IMR-90 (cell line): ENCODE measurements at regions not wholly inside any gene's neighbourhood (a gene's known extent, or its start where the extent isn't known, plus 50 kb on each side); places are given as distances from the start of the nearest gene placed in this dataset.

Source experiments
- ATAC-seq: fragments of 200-7000 bp; cut with Tn5 transposase; 2 replicates; pipeline ENCODE4 v1.9.1; 2020; ENCODE audit warnings: low read depth, mild to moderate bottlenecking, moderate library complexity
- BruUV-seq: library from RNA; stranded (reverse); fragments of 400-500 nt; replicated peaks from 2 replicates; lab custom pipeline; 2021; lab: Mats Ljungman, UMichigan
- CTCF ChIA-PET: fragments of 300-600 bp; formaldehyde crosslinking; extraction: SDS; loops from one replicate; lab custom pipeline; 2021; ENCODE audit warnings: antibody characterized with exemption; lab: Yijun Ruan, JAX
- POLR2A ChIA-PET: fragments of 300-600 bp; sonication (Branson Sonifier 250); formaldehyde crosslinking; loops from one replicate; lab custom pipeline; 2022; ENCODE audit warnings: antibody characterized with exemption; ENCODE audit not compliant: unreplicated experiment; lab: Charles Lee
- DNase-seq: peaks from one replicate; pipeline ENCODE4 v3.0.0; 2013
- H2AFZ ChIP-seq: replicated peaks from 2 replicates; pipeline ENCODE3; 2013; ENCODE audit warnings: low read length, mild to moderate bottlenecking; ENCODE audit not compliant: poor library complexity
- H2AK5ac ChIP-seq: 2 replicates; pipeline ENCODE4 v1.6.1; 2013; ENCODE audit warnings: low read depth, low read length, inconsistent platforms
- H2AK9ac ChIP-seq: replicated peaks from 2 replicates; pipeline ENCODE3; 2013; ENCODE audit warnings: mild to moderate bottlenecking, low read depth, low read length, moderate library complexity; ENCODE audit not compliant: poor library complexity
- H2BK120ac ChIP-seq: 2 replicates; pipeline ENCODE4 v1.6.1; 2013; ENCODE audit warnings: low read depth, low read length, inconsistent platforms
- H2BK15ac ChIP-seq: 3 replicates; pipeline ENCODE4 v1.6.1; 2013; ENCODE audit warnings: low read depth, low read length, inconsistent platforms
- H2BK20ac ChIP-seq: 2 replicates; pipeline ENCODE4 v1.6.1; 2013; ENCODE audit warnings: low read depth, mild to moderate bottlenecking, inconsistent platforms, low read length, moderate library complexity
- H2BK5ac ChIP-seq: 2 replicates; pipeline ENCODE4 v1.6.1; 2013; ENCODE audit warnings: mild to moderate bottlenecking, low read depth, low read length, inconsistent platforms; ENCODE audit not compliant: poor library complexity, severe bottlenecking
- H3K14ac ChIP-seq: replicated peaks from 2 replicates; pipeline ENCODE4 v1.6.1; 2013; ENCODE audit warnings: low read depth, low read length, inconsistent platforms
- H3K18ac ChIP-seq: 2 replicates; pipeline ENCODE4 v1.6.1; 2013; ENCODE audit warnings: low read depth, low read length, control low read depth
- H3K23ac ChIP-seq: 2 replicates; pipeline ENCODE4 v1.6.1; 2013; ENCODE audit warnings: low read depth, low read length, inconsistent platforms
- H3K27ac ChIP-seq: 2 replicates; pipeline ENCODE4 v1.5.1; 2013; ENCODE audit warnings: mild to moderate bottlenecking, control low read depth, low read length; ENCODE audit not compliant: insufficient read depth
- H3K27me3 ChIP-seq: 2 replicates; pipeline ENCODE4 v1.6.1; 2013; ENCODE audit warnings: low read length; ENCODE audit not compliant: control insufficient read depth, insufficient read depth
- H3K36me3 ChIP-seq: 2 replicates; pipeline ENCODE4 v1.6.1; 2013; ENCODE audit warnings: low read length, mixed read lengths; ENCODE audit not compliant: control insufficient read depth, insufficient read depth
- H3K4ac ChIP-seq: 2 replicates; pipeline ENCODE4 v1.6.1; 2013; ENCODE audit warnings: low read depth, low read length, inconsistent platforms
- H3K4me1 ChIP-seq: 2 replicates; pipeline ENCODE4 v1.6.1; 2013; ENCODE audit warnings: low read length, mixed read lengths; ENCODE audit not compliant: control insufficient read depth, insufficient read depth
- H3K4me2 ChIP-seq: 2 replicates; pipeline ENCODE4 v1.6.1; 2013; ENCODE audit warnings: low read depth, mild to moderate bottlenecking, control low read depth, low read length, moderate library complexity
- H3K4me3 ChIP-seq: 2 replicates; pipeline ENCODE4 v1.5.1; 2013; ENCODE audit warnings: low read depth, mild to moderate bottlenecking, control low read depth, low read length, moderate library complexity; ENCODE audit not compliant: insufficient read depth
- H3K56ac ChIP-seq: 2 replicates; pipeline ENCODE4 v1.6.1; 2013; ENCODE audit warnings: low read length, inconsistent platforms; ENCODE audit not compliant: insufficient read depth; ENCODE audit errors: extremely low read depth
- H3K79me1 ChIP-seq, 2 experiments: 2 replicates each; pipeline ENCODE4 v1.6.1; 2013; ENCODE audit warnings: low read length in 2 of 2, inconsistent platforms in 1 of 2, low read depth in 1 of 2
- H3K9ac ChIP-seq: 2 replicates; pipeline ENCODE4 v1.6.1; 2013; ENCODE audit warnings: low read depth, low read length, control low read depth
- H3K9me1 ChIP-seq: 2 replicates; pipeline ENCODE4 v1.6.1; 2013; ENCODE audit warnings: low read length, inconsistent platforms; ENCODE audit not compliant: insufficient read depth
- H3K9me3 ChIP-seq: 2 replicates; pipeline ENCODE4 v1.6.1; 2013; ENCODE audit warnings: low read length; ENCODE audit not compliant: control insufficient read depth, insufficient read depth
- H4K20me1 ChIP-seq: 2 replicates; pipeline ENCODE4 v1.6.1; 2013; ENCODE audit warnings: low read length, inconsistent platforms; ENCODE audit not compliant: insufficient read depth
- H4K5ac ChIP-seq: 2 replicates; pipeline ENCODE4 v1.6.1; 2013; ENCODE audit warnings: mild to moderate bottlenecking, low read depth, low read length, control low read depth
- H4K8ac ChIP-seq, 2 experiments: 2 replicates each; pipeline ENCODE4 v1.6.1; 2013; ENCODE audit warnings: low read depth in 2 of 2, low read length in 2 of 2, control low read depth in 1 of 2, inconsistent platforms in 1 of 2
- H4K91ac ChIP-seq: 2 replicates; pipeline ENCODE4 v1.6.1; 2013; ENCODE audit warnings: low read depth, low read length, inconsistent platforms; ENCODE audit not compliant: insufficient read depth
- CEBPB ChIP-seq: IDR thresholded peaks from 2 replicates; pipeline ENCODE4 v1.6.1; 2012; ENCODE audit warnings: low read depth, low read length, improper control_type of control experiment
- CHD1 ChIP-seq: IDR thresholded peaks from 2 replicates; pipeline ENCODE4 v1.6.1; 2012; ENCODE audit warnings: low read depth, low read length, improper control_type of control experiment
- FOS ChIP-seq: fragments of 150-350 bp; IDR thresholded peaks from 2 replicates; pipeline ENCODE4 v1.6.1; 2016; ENCODE audit warnings: low read depth, low read length
- MAFK ChIP-seq: IDR thresholded peaks from 2 replicates; pipeline ENCODE4 v1.6.1; 2012; ENCODE audit warnings: low read depth, low read length, improper control_type of control experiment
- MAZ ChIP-seq: IDR thresholded peaks from 2 replicates; pipeline ENCODE4 v1.6.1; 2012; ENCODE audit warnings: low read depth, mild to moderate bottlenecking, low read length, improper control_type of control experiment, moderate library complexity, borderline replicate concordance
- NFE2L2 ChIP-seq: fragments of 150-350 bp; IDR thresholded peaks from 2 replicates; pipeline ENCODE4 v1.6.1; 2016; ENCODE audit warnings: low read depth, mild to moderate bottlenecking, low read length
- POLR2A ChIP-seq: IDR thresholded peaks from 2 replicates; pipeline ENCODE4 v1.6.1; 2012; ENCODE audit warnings: mild to moderate bottlenecking, low read depth, low read length
- RAD21 ChIP-seq: IDR thresholded peaks from 2 replicates; pipeline ENCODE4 v1.6.1; 2012; ENCODE audit warnings: low read length, improper control_type of control experiment
- RCOR1 ChIP-seq: IDR thresholded peaks from 2 replicates; pipeline ENCODE4 v1.6.1; 2012; ENCODE audit warnings: mild to moderate bottlenecking, low read length, improper control_type of control experiment; ENCODE audit not compliant: insufficient replicate concordance
- RFX5 ChIP-seq: IDR thresholded peaks from 2 replicates; pipeline ENCODE4 v1.8.0; 2012; ENCODE audit warnings: low read depth, mild to moderate bottlenecking, low read length, moderate library complexity
- SMC3 ChIP-seq: fragments of 150-350 bp; IDR thresholded peaks from 2 replicates; pipeline ENCODE4 v1.6.1; 2016; ENCODE audit warnings: low read depth, mild to moderate bottlenecking, antibody characterized with exemption, low read length, moderate library complexity
- USF2 ChIP-seq: fragments of 150-350 bp; IDR thresholded peaks from 2 replicates; pipeline ENCODE4 v1.6.1; 2017; ENCODE audit warnings: mild to moderate bottlenecking, antibody characterized with exemption, low read length, low read depth
- WGBS, 2 experiments: methylation state at CpG; one replicate each; pipeline versions ENCODE4 v1.1.5 to v1.1.7; 2013; ENCODE audit warnings: missing lambda C conversion rate in 2 of 2; ENCODE audit not compliant: insufficient read length in 1 of 2; ENCODE audit errors: extremely low coverage in 2 of 2; 5-methylcytosine and 5-hydroxymethylcytosine counted together
- dilution Hi-C: fragments of 300-500 bp; cut with HindIII; formaldehyde crosslinking; loops from one replicate; pipeline ENCODE4 v1.14.3; 2018; ENCODE audit warnings: low sequenced_read_pairs; ENCODE audit not compliant: unreplicated experiment
- in situ Hi-C: fragments of 300-500 bp; cut with MboI; formaldehyde crosslinking; loops from 3 replicates; pipeline ENCODE4 v1.14.3; 2019; ENCODE audit warnings: low sequenced_read_pairs, inconsistent platforms, mixed read lengths
- intact Hi-C: fragments of 100-400 bp; cut with micrococcal nuclease; formaldehyde crosslinking; loops from 2 replicates; pipeline ENCODE4 v1.10.0; 2022
- TF ChIP-seq, protein P1 (sequence below): fragments of 150-350 bp; IDR thresholded peaks from 2 replicates; pipeline ENCODE4 v1.6.1; 2016; ENCODE audit warnings: low read depth, mild to moderate bottlenecking, low read length, moderate library complexity, borderline replicate concordance
- TF ChIP-seq, protein P2 (sequence below): conservative IDR thresholded peaks from 2 replicates; pipeline ENCODE4 v1.5.1; 2012; ENCODE audit warnings: mild to moderate bottlenecking, low read depth, low read length, improper control_type of control experiment

DNA sequence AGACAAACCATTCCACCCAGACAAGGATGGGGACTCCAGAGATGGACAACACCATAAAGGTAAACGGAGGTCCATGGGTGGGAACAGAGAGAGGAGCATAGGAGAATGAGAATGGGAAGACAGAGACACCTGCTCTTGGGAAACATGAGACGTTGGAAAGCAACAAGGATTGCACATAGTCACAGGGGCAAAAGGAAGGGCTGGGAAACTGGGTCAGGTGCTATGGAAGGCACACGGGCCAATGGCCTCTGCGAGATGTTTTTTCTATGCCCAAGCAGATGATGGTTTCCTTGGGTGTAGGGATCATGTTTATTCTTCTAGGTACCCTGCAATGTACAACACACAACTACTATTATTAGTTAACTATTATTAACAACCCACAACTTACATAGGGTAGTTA lies 143.6 kb upstream of the AGAP1 start:
- WGBS, 2 experiments = 67% methylated on average over 1 of the region's 4 CpGs; no CpG with 5 or more reads in 1 of the 2 experiments
- dilution Hi-C loops = no loop called here
- peaks cover 32% of the 10 kb centered on the region for H3K27me3 ChIP-seq

More for the DNA sequence above, 143.6 kb upstream of the AGAP1 start:
- no peak overlapping the region for H3K4ac ChIP-seq
- BruUV-seq = no TSS peak
- DNase-seq = no peak
- H2AK5ac ChIP-seq = no peak overlapping the region
- no peak overlapping the region for H4K91ac ChIP-seq
- H3K9ac ChIP-seq = no peak overlapping the region
- H2BK20ac ChIP-seq = no peak overlapping the region
- ChIA-PET POLR2A (no interaction called here), CTCF (no interaction called here)
- H3K18ac ChIP-seq = no peak overlapping the region
- H2BK15ac ChIP-seq = no peak overlapping the region
- no peak overlapping the region for H2BK120ac ChIP-seq
- H3K56ac ChIP-seq = no peak overlapping the region
- H2BK5ac ChIP-seq = no peak overlapping the region
- no peak overlapping the region for H3K4me2 ChIP-seq
- TF ChIP-seq NFE2L2 (no peak), MAZ (no peak), MAFK (no peak), FOS (no peak), RAD21 (no peak), CHD1 (no peak), RCOR1 (no peak), CEBPB (no peak), USF2 (no peak), POLR2A (no peak), SMC3 (no peak), RFX5 (no peak)
- TF ChIP-seq, protein P1, sequence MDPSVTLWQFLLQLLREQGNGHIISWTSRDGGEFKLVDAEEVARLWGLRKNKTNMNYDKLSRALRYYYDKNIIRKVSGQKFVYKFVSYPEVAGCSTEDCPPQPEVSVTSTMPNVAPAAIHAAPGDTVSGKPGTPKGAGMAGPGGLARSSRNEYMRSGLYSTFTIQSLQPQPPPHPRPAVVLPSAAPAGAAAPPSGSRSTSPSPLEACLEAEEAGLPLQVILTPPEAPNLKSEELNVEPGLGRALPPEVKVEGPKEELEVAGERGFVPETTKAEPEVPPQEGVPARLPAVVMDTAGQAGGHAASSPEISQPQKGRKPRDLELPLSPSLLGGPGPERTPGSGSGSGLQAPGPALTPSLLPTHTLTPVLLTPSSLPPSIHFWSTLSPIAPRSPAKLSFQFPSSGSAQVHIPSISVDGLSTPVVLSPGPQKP = no peak
- TF ChIP-seq, protein P2, sequence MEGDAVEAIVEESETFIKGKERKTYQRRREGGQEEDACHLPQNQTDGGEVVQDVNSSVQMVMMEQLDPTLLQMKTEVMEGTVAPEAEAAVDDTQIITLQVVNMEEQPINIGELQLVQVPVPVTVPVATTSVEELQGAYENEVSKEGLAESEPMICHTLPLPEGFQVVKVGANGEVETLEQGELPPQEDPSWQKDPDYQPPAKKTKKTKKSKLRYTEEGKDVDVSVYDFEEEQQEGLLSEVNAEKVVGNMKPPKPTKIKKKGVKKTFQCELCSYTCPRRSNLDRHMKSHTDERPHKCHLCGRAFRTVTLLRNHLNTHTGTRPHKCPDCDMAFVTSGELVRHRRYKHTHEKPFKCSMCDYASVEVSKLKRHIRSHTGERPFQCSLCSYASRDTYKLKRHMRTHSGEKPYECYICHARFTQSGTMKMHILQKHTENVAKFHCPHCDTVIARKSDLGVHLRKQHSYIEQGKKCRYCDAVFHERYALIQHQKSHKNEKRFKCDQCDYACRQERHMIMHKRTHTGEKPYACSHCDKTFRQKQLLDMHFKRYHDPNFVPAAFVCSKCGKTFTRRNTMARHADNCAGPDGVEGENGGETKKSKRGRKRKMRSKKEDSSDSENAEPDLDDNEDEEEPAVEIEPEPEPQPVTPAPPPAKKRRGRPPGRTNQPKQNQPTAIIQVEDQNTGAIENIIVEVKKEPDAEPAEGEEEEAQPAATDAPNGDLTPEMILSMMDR = no peak
- no peaks in the 10 kb centered on the region for H4K20me1 ChIP-seq
- H3K79me1 ChIP-seq = no peaks in the 10 kb centered on the region
- in situ Hi-C loops (no loop called here), intact Hi-C loops (no loop called here)
- H3K14ac ChIP-seq = no peak overlapping the region
- ATAC-seq = no peak
- no peak overlapping the region for H2AFZ ChIP-seq
- no peak overlapping the region for H2AK9ac ChIP-seq
- no peak overlapping the region for H4K5ac ChIP-seq
- no peak overlapping the region for H3K4me3 ChIP-seq
- H3K36me3 ChIP-seq = no peaks in the 10 kb centered on the region
- no peak overlapping the region for H3K23ac ChIP-seq
- peaks cover 2% of the 10 kb centered on the region; the same call in 1 of the 2 replicates for H3K4me1 ChIP-seq
- no peaks in the 10 kb centered on the region for H3K9me1 ChIP-seq
- peaks cover 3% of the 10 kb centered on the region; the same call in 1 of the 2 replicates for H3K9me3 ChIP-seq
- H4K8ac ChIP-seq = no peak overlapping the region
- H3K27ac ChIP-seq = no peak overlapping the region
